ENCODE measurements at regions not wholly inside any gene's neighbourhood (a gene's known extent, or its start where the extent isn't known, plus 50 kb on each side); places are given as distances from the start of the nearest gene placed in this dataset.

DNA sequence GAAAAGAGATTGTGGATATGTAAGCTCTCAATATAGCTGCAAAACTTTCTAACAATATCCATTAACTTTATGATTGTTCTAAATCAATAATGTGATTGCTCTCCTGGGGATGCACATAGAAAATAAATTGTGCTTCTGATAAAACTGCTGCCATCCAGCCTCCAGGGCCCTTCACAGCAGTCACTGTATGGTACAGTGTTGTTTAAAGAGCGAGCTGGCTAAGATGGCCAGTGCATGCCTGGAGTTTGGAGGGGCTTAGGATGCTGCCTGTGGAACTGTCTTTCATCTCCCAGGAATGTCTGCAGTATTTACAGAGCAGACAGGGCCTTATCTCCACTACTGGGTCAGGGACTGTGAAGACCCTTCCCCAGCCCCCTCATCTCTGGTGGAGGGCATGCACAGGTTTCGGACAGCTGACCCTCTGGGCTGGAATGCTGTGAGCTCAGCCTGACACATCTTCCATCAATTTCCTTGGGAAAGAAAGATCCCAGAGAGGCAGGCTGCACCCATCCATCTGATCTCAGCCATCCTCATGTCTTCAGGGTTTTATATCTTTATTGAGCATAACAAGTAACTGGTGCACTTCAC is 137.0 kb downstream of the PLPP3 start:
- TF ChIP-seq, protein P1, sequence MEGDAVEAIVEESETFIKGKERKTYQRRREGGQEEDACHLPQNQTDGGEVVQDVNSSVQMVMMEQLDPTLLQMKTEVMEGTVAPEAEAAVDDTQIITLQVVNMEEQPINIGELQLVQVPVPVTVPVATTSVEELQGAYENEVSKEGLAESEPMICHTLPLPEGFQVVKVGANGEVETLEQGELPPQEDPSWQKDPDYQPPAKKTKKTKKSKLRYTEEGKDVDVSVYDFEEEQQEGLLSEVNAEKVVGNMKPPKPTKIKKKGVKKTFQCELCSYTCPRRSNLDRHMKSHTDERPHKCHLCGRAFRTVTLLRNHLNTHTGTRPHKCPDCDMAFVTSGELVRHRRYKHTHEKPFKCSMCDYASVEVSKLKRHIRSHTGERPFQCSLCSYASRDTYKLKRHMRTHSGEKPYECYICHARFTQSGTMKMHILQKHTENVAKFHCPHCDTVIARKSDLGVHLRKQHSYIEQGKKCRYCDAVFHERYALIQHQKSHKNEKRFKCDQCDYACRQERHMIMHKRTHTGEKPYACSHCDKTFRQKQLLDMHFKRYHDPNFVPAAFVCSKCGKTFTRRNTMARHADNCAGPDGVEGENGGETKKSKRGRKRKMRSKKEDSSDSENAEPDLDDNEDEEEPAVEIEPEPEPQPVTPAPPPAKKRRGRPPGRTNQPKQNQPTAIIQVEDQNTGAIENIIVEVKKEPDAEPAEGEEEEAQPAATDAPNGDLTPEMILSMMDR (conservative IDR thresholded peaks at IDR 0.05 in 1 of 2, IDR thresholded peaks at IDR 0.05 in 1 of 2; ENCODE audit: extremely low read depth in 1 of 2, insufficient read depth in 1 of 2, low read depth in 1 of 2, low read length in 2 of 2), result no peak
- TF ChIP-seq EZH2 (IDR thresholded peaks at IDR 0.05; ENCODE audit: borderline replicate concordance, low read length), result no peak

All from mammary epithelial cell (primary cell).